Omental fat pad (tissue), 3 donors: ENCODE measurements at regions not wholly inside any gene's neighbourhood (a gene's known extent, or its start where the extent isn't known, plus 50 kb on each side); places are given as distances from the start of the nearest gene placed in this dataset.

Source experiments
- ATAC-seq: fragments of 150-250 bp; one replicate; pipeline ENCODE4 v1.9.1; 2016; ENCODE audit warnings: mild to moderate bottlenecking, moderate library complexity; ENCODE audit not compliant: low FRiP score
- DNase-seq: peaks from one replicate; pipeline ENCODE4 v3.0.0-alpha.2; 2019; ENCODE audit warnings: low spot score
- CTCF ChIP-seq, 3 donors: fragments of 450-650 bp; IDR thresholded peaks; one replicate each; pipeline ENCODE4 v1.5.1; 2016 to 2017; ENCODE audit warnings: antibody characterized with exemption in 3 of 3, mild to moderate bottlenecking in 3 of 3, moderate library complexity in 2 of 3

- ATAC-seq = no peak
- no peak for TF ChIP-seq CTCF (IDR thresholded peaks at IDR 0.05)
Measured at GRCh38 chr9:110106661-110107060, 101.3 kb downstream of the C9orf152 start.

GRCh38 chr9:110109333-110110092 is 98.4 kb downstream of the C9orf152 start:
- no peak for ATAC-seq
- no peak for TF ChIP-seq CTCF (IDR thresholded peaks at IDR 0.05)

More at GRCh38 chr9:110106661-110107060, 101.3 kb downstream of the C9orf152 start:
- DNase-seq = no peak

GRCh38 chr9:110110154-110110553 is 97.8 kb downstream of the C9orf152 start:
- no peak for ATAC-seq
- DNase-seq = no peak
- no peak for TF ChIP-seq CTCF (IDR thresholded peaks at IDR 0.05)

More at GRCh38 chr9:110109333-110110092, 98.4 kb downstream of the C9orf152 start:
- DNase-seq = no peak

- no peak for DNase-seq
- ATAC-seq = no peak
- no peak for TF ChIP-seq CTCF (IDR thresholded peaks at IDR 0.05)
Measured at GRCh38 chr9:110111868-110112267, 96.1 kb downstream of the C9orf152 start.

GRCh38 chr9:110112792-110113191 is 95.2 kb downstream of the C9orf152 start:
- DNase-seq (no peak), ATAC-seq (no peak)
- TF ChIP-seq CTCF (IDR thresholded peaks at IDR 0.05) = no peak

GRCh38 chr9:110114086-110114858 is 93.7 kb downstream of the C9orf152 start:
- DNase-seq = no peak
- no peak for ATAC-seq
- TF ChIP-seq CTCF (IDR thresholded peaks at IDR 0.05) = no peak
